Amniotic epithelial cell (primary cell): ENCODE measurements at regions not wholly inside any gene's neighbourhood (a gene's known extent, or its start where the extent isn't known, plus 50 kb on each side); places are given as distances from the start of the nearest gene placed in this dataset.

Experiments
- DNase-seq: peaks from one replicate; pipeline ENCODE4 v3.0.0-alpha.2; 2010; ENCODE audit warnings: low read depth

- DNase-seq = no peak
Observed at GRCh38 chr6:95501032-95501904, 76.1 kb upstream of the MANEA start.

- DNase-seq = no peak
Observed at GRCh38 chr6:95503568-95503967, 73.8 kb upstream of the MANEA start.

DNA sequence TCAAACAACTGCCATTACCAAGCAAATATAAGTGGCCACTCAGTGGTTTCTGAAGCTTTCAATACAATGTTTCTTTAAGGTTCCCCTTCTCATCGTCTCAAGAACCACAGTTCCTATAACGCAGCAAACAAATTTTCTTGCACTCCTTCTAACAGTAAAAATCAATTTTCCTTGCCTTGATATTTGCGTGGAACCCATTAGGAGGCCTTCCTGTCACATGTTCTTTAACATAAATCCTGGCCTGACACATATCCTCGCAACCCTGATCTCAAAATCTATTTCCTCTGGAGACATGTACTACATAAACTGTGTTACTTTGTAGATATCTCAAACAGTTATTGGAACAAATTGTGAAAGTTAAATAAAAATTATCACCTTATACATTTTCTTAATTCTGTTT is 65.9 kb upstream of the MANEA start:
- no peak for DNase-seq

DNA sequence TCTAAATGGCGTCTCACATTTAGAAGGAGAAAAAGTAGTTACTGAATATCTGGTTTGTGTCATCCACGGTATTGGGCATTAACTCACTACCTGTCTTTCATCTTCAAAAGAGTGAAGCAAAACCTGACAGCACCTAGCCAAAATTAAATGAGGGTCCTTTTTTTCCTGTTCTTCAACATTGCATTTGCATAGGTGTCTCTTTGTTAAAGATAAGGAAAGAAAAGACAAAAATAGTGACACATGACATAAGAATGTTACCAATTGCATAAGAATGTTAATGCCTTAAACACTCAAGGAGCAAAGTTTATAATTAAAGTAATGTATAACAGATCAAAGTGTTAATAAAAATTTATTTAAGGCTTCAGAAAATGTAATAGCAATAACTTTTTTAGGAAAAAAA is 61.4 kb upstream of the MANEA start:
- no peak for DNase-seq

DNA sequence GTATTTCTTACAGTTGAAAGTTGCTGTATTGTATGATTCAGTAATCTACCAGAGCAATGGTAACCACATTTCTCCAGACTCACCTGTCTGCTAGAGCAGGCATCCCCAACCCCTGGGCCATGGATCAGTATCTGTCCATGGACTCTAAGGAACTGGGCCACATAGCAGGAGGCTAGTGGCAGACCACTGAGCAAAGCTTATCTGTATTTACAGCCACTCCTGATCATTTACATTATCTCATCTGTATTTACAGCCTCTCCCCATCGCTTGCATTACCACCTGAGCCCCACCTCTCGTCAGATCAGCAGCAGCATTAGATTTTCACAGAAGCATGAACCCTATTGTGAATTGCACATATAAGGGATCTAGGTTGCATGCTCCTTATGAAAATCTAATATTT is 60.3 kb upstream of the MANEA start:
- no peak for DNase-seq

- DNase-seq = no peak
Observed at GRCh38 chr6:95517568-95517967, 59.8 kb upstream of the MANEA start.

DNA sequence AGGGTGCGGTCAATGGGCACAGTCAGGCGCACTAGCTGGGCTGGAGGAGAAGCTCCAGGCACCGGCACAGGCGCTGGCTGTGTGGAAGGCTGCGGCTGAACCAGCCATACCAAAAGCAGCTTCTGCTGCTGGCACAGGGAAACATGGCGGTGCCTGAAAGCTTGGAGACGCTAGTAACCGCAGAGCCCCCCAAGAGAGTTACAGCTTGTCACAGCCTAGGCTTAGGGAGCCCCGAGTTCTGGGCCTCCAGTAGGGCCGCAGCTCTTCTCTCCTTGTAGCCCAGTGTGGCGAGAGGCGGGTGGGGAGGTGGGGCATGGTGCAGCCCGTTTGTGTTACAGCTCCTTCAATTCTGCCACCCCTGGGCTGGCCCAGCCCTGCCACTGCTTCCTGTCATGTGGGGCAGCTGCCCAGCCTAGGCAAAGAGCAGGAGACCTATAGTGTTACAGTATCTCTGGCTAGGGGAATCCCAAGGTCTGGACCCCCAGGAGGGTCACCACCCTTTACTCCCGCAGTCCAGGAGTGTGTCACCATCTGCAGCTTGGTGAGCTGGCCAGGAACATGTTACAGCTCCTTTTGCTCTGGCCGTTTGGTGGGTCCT is 58.6 kb upstream of the MANEA start:
- DNase-seq = no peak

GRCh38 chr6:95519228-95520037 is 57.9 kb upstream of the MANEA start:
- DNase-seq = no peak

- DNase-seq = no peak
Observed at GRCh38 chr6:95521181-95521580, 56.2 kb upstream of the MANEA start.
